Liver (tissue), 3 donors: ENCODE measurements at regions not wholly inside any gene's neighbourhood (a gene's known extent, or its start where the extent isn't known, plus 50 kb on each side); places are given as distances from the start of the nearest gene placed in this dataset.

Experiments used
- ATF3 ChIP-seq: IDR thresholded peaks from 2 replicates; pipeline ENCODE4 v1.6.1; 2016; ENCODE audit warnings: antibody characterized with exemption
- CTCF ChIP-seq: fragments of 150-350 bp; IDR thresholded peaks from 2 replicates; pipeline ENCODE4 v1.5.1; 2017; ENCODE audit warnings: improper control_type of control experiment, low read depth, low read length; ENCODE audit not compliant: missing input control
- FOXA1 ChIP-seq: IDR thresholded peaks from 2 replicates; pipeline ENCODE4 v1.6.1; 2016; ENCODE audit warnings: antibody characterized with exemption
- GABPA ChIP-seq, 2 donors: IDR thresholded peaks in 1 of 2; conservative IDR thresholded peaks in 1 of 2; 2 replicates each; pipeline ENCODE4 v1.6.1; 2016; ENCODE audit warnings: antibody characterized with exemption in 2 of 2, mild to moderate bottlenecking in 1 of 2, moderate library complexity in 1 of 2
- HNF4A ChIP-seq, 2 donors: conservative IDR thresholded peaks; 2 replicates each; pipeline ENCODE4 v1.6.1; 2016; ENCODE audit warnings: antibody characterized with exemption in 2 of 2, mild to moderate bottlenecking in 2 of 2
- MAX ChIP-seq: IDR thresholded peaks from 2 replicates; pipeline ENCODE4 v1.6.1; 2016; ENCODE audit warnings: antibody characterized with exemption
- RAD21 ChIP-seq, 2 donors: IDR thresholded peaks; 2 replicates each; pipeline ENCODE4 v1.6.1; 2016; ENCODE audit warnings: antibody characterized with exemption in 2 of 2, mild to moderate bottlenecking in 2 of 2
- REST ChIP-seq: IDR thresholded peaks from 2 replicates; pipeline ENCODE4 v1.6.1; 2016; ENCODE audit warnings: antibody characterized with exemption, mild to moderate bottlenecking
- RXRA ChIP-seq, 2 donors: IDR thresholded peaks; 2 replicates each; pipeline ENCODE4 v1.6.1; 2017 to 2018; ENCODE audit warnings: antibody characterized with exemption in 2 of 2, mild to moderate bottlenecking in 1 of 2
- SP1 ChIP-seq: IDR thresholded peaks from 2 replicates; pipeline ENCODE4 v1.6.1; 2018; ENCODE audit warnings: antibody characterized with exemption, mild to moderate bottlenecking
- YY1 ChIP-seq: IDR thresholded peaks from 2 replicates; pipeline ENCODE4 v1.6.1; 2016; ENCODE audit warnings: antibody characterized with exemption, mild to moderate bottlenecking
- ZBTB33 ChIP-seq: IDR thresholded peaks from 2 replicates; pipeline ENCODE4 v1.6.1; 2016; ENCODE audit warnings: antibody characterized with exemption
- donor health status: healthy.
- donor health status: healthy.

- TF ChIP-seq CTCF (no peak), MAX (no peak), ATF3 (no peak), REST (no peak), GABPA (IDR thresholded peaks at IDR 0.05 in 1 of 2, conservative IDR thresholded peaks at IDR 0.05 in 1 of 2) (no peak), YY1 (no peak), SP1 (no peak), HNF4A (conservative IDR thresholded peaks at IDR 0.05) (no peak), RAD21 (IDR thresholded peaks at IDR 0.05) (no peak), RXRA (IDR thresholded peaks at IDR 0.05) (no peak), FOXA1 (no peak), ZBTB33 (no peak)
Observed at GRCh38 chr5:175378444-175379028, 65.4 kb downstream of the DRD1 start.
